Omental fat pad (tissue), 3 donors: ENCODE measurements at regions not wholly inside any gene's neighbourhood (a gene's known extent, or its start where the extent isn't known, plus 50 kb on each side); places are given as distances from the start of the nearest gene placed in this dataset.

ENCODE experiments used
- ATAC-seq: fragments of 150-250 bp; one replicate; pipeline ENCODE4 v1.9.1; 2016; ENCODE audit warnings: mild to moderate bottlenecking, moderate library complexity; ENCODE audit not compliant: low FRiP score
- DNase-seq: peaks from one replicate; pipeline ENCODE4 v3.0.0-alpha.2; 2019; ENCODE audit warnings: low spot score
- TF ChIP-seq, protein P1 (sequence below), 3 donors: fragments of 450-650 bp; IDR thresholded peaks; one replicate each; pipeline ENCODE4 v1.5.1; 2016 to 2017; ENCODE audit warnings: antibody characterized with exemption in 3 of 3, mild to moderate bottlenecking in 3 of 3, moderate library complexity in 2 of 3

DNA sequence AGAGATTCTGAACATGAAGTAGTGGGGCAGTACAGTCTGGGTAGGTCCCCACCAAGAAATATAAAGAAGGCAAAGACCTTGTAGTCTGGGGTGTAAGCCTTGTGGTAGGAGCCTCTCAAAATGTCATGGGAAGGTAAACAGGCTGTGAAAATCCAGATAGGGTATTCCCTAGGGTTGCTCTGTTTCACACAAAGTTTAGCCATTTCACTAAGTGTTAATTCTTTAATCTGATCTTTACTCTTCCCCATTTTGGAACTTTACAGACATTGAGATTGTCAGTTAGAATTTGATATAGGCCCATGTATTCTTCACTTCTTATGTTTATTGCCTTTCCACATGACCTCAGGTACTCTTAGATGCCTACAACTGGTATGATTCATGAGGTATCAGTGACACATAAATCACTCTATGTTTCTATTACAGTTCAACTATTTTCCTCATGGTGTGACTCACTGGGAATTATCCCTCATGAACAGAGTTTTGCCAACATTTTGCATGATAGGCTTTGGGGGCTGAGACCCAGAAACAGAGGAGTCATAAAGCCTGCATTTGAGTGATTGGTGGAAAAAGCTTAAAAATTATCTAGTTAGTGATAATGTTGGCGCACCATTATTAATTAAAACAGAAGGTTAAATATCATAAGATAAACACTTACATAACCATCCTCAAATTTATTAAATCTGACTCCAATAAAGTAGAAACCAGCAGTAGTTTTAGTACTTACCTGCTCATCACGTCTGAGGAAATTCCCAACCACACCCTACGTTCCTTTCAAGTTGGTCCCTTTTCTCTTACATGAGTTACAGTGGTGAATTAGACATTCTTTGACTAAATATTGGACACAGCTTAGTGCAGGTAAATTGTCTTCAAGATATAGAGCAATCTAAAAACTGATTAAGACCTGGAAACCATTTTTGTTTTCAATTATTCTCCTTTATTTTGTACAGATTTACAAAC lies 399.8 kb upstream of the MEF2C start:
- DNase-seq (no peak), ATAC-seq (peak; percentile 53)
- TF ChIP-seq, protein P1, sequence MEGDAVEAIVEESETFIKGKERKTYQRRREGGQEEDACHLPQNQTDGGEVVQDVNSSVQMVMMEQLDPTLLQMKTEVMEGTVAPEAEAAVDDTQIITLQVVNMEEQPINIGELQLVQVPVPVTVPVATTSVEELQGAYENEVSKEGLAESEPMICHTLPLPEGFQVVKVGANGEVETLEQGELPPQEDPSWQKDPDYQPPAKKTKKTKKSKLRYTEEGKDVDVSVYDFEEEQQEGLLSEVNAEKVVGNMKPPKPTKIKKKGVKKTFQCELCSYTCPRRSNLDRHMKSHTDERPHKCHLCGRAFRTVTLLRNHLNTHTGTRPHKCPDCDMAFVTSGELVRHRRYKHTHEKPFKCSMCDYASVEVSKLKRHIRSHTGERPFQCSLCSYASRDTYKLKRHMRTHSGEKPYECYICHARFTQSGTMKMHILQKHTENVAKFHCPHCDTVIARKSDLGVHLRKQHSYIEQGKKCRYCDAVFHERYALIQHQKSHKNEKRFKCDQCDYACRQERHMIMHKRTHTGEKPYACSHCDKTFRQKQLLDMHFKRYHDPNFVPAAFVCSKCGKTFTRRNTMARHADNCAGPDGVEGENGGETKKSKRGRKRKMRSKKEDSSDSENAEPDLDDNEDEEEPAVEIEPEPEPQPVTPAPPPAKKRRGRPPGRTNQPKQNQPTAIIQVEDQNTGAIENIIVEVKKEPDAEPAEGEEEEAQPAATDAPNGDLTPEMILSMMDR (IDR thresholded peaks at IDR 0.05) = no peak

DNA sequence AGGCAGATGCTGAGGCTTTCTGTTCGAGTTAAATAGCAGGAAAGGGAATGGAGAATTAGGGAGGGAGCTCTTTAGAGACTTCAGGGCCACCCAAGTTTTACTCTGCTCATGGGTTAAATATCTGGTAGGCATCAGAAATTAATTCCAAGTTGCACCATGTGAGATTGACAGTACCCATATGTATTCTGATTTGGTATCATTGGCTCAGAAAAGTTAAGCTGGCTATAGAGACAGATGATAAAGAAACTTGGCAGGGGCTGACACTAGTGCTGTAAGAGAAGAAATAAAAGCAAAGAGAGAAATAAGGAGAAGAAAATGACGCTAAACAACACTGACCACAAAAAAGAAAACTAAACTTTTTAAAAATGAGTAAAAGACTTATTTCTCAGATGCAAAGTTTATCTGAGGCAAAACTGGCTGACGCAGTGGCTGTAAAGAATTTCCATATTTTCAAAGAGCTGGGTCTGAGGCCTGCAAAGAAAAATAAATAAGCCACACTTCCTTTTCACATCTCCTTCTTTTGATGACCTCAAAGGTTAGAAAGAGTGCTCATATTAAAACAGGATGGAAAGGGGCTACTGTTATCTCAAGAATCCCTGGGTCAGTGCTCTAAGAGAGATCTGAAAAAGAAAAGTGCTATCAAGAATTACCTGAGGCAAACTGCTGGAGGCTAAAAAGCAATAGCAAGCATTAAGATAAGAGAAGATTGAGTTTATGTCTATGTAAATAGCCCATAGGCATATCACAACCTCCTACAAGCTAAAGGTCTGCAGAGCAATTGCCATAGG lies 399.0 kb upstream of the MEF2C start:
- TF ChIP-seq, protein P1 (IDR thresholded peaks at IDR 0.05) = no peak
- DNase-seq (no peak), ATAC-seq (no peak)

DNA sequence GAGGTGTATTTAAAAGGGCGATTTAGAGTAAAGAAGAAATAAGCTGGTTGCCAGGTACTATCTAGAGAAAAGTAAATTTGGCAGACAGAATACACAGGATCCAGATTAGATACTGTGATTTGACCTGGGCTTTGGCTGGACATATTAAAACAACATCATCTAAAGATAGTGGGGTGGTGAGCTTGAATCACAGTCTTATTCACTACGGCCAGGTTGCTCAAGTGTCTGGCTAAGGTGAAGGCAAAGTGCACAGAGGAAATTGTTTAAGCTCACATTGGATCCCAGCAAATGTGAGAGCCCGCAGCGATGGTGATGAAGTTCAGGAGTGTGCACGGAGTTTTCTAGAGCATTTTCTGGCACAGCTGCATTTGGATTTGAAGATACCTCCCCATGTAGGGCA lies 398.2 kb upstream of the MEF2C start:
- ATAC-seq (peak; percentile 78), DNase-seq (no peak)
- TF ChIP-seq, protein P1 (IDR thresholded peaks at IDR 0.05) = peak in 1 of 3 donors; percentile 7

DNA sequence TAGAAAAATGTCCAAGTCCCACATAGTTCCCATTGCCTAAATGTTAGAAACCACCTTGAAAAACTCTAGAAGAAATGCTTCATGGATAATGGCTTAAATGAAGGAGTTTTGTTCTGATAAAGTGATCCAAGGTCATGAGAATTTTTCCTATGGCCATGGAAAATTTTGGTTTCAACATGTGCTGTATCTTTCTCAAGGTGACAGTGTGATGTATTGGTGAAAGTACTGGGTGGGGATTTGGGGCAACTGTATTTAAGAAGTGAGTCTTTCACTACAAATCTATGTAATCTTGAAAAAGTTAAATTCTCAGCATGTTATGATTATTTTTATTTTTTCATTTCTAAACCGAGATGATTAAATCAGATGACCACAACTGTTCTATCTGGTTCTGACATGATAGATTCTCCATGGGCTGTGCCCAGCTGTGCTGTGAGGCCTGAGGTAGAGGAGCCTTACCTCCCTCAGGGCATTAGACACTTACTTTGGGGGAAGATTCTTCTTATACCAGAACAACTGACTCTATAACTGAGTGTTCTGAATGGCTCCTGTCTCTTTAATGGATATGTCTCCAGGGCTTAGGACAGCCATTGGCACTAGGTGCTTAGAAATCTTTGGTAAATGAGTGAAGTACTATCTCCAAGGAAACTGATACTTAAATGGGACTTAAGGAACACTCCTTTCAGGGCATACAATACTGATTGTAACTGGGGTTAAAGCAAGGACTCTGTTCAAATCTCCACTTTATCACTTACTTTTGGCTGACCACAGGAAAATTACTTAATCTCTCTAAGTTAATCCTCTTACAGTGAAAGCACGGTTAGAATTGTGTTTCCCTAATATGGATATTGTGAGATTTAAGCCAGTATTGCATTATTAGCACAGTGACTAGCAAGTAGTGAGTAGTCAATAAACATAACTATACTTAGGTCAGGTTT lies 397.4 kb upstream of the MEF2C start:
- DNase-seq (no peak), ATAC-seq (no peak)
- TF ChIP-seq, protein P1 (IDR thresholded peaks at IDR 0.05) = no peak

DNA sequence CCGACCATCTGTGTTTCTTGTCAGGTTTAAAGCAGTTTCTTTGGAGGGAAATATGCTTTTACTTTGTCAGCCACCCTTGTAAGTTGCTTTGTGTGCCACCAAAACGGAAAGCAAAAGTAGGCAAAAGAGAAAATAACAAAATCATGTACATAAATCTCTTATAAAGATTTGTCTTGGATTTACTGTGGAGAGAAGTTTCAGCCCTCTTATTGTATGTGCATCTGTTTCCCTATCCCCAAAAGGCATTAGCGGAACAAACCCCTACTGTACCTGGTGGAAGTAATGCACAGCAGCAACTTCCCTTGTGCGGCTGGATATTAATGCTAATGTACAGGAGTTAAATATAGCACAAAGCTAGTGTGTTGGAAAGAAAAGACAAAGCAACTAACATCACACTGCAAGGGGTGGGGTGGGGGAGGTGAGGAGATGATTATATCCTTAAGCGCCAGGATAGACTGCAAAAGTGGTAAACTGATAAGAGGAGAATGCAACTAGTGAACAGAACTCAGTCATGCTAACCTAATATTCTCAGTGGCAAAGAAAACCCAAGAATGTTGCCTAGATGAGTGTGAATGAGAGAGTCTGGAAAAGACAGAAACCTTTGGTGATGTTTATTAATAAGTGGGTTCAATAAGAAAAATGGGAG lies 396.5 kb upstream of the MEF2C start:
- TF ChIP-seq, protein P1 (IDR thresholded peaks at IDR 0.05) = no peak
- DNase-seq (no peak), ATAC-seq (no peak)

DNA sequence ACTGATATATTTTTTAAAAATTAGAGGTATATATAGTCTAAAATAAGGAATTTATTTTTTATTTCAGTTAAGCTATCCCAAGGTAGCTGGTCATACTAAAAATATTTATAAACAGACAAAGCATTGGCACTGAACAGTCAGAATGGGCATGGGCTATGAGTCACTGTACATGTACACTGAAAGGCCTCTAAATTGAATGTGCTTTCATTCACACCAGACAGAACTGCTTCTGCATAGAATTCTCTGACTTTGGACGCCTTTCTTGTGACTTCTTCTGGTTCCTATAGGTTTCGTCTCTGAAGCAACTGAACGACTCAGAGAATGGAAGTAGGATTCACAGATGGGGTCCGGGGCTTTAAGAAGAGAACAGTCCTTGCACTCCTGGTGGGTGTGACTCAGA lies 394.8 kb upstream of the MEF2C start:
- DNase-seq = no peak
- no peak for ATAC-seq
- TF ChIP-seq, protein P1 (IDR thresholded peaks at IDR 0.05) = no peak
